ENCODE measurements at regions not wholly inside any gene's neighbourhood (a gene's known extent, or its start where the extent isn't known, plus 50 kb on each side); places are given as distances from the start of the nearest gene placed in this dataset.

GRCh38 chr2:211126256-211126655, 569.9 kb downstream of the CPS1 start:
- POLR2A ChIA-PET: no interaction called here
- TF ChIP-seq POLR2A (IDR thresholded peaks at IDR 0.05; ENCODE audit: low read length): no peak
- TF ChIP-seq RARB (CRISPR knock-in tag; IDR thresholded peaks at IDR 0.05): no peak
- TF ChIP-seq FOXS1 (CRISPR knock-in tag; IDR thresholded peaks at IDR 0.05): no peak
- TF ChIP-seq SREBF2 (IDR thresholded peaks at IDR 0.05): no peak
- no peak for TF ChIP-seq RFX5 (IDR thresholded peaks at IDR 0.05)
- TF ChIP-seq ESRRA (IDR thresholded peaks at IDR 0.05; ENCODE audit: borderline replicate concordance, low read length): no peak
- no peak for TF ChIP-seq NR3C1 (IDR thresholded peaks at IDR 0.05)
- TF ChIP-seq MAX (IDR thresholded peaks at IDR 0.05): no peak
- no peak for TF ChIP-seq HDAC2 (IDR thresholded peaks at IDR 0.05)
- TF ChIP-seq USF2 (IDR thresholded peaks at IDR 0.05): no peak
- no peak for TF ChIP-seq POLR2AphosphoS2 (conservative IDR thresholded peaks at IDR 0.05; ENCODE audit: low read length)
- TF ChIP-seq HOXA7 (CRISPR knock-in tag; IDR thresholded peaks at IDR 0.05): no peak
- no peak for TF ChIP-seq EP300 (IDR thresholded peaks at IDR 0.05)
- no peak for TF ChIP-seq MYC (IDR thresholded peaks at IDR 0.05; ENCODE audit: borderline replicate concordance, low read length)
- TF ChIP-seq BHLHE40 (IDR thresholded peaks at IDR 0.05; ENCODE audit: low read depth, low read length): no peak
- no peak for TF ChIP-seq E2F6 (IDR thresholded peaks at IDR 0.05; ENCODE audit: borderline replicate concordance, low read depth)
- no peak for TF ChIP-seq HOXB13 (CRISPR knock-in tag; IDR thresholded peaks at IDR 0.05; ENCODE audit: low read depth)
- no peak for TF ChIP-seq HES2 (IDR thresholded peaks at IDR 0.05)
- FAIRE-seq: no peak

GRCh38 chr2:211127501-211127900, 571.1 kb downstream of the CPS1 start:
- ChIA-PET CTCF (no interaction called here), POLR2A (no interaction called here)
- ATAC-seq (no peak), DNase-seq (ENCODE audit: low read depth in 1 of 2, low spot score in 1 of 2) (no peak), FAIRE-seq (no peak)
- Histone ChIP-seq H3K4me1 (no peaks in the 10 kb centered on the region), H3K4me3 (no peak overlapping the region), H3K27ac (no peak overlapping the region), H3K4me2 (no peak overlapping the region), H3K9me3 (no peaks in the 10 kb centered on the region)
- 90% methylated on average over 2 of the region's 2 CpGs for WGBS (ENCODE audit: missing lambda C conversion rate)
- TF ChIP-seq EHMT2 (IDR thresholded peaks at IDR 0.05; ENCODE audit: low read depth) (no peak), EP300 (IDR thresholded peaks at IDR 0.05) (no peak), MAZ (IDR thresholded peaks at IDR 0.05; ENCODE audit: borderline replicate concordance, low read depth, low read length) (no peak), RCOR1 (IDR thresholded peaks at IDR 0.05; ENCODE audit: low read depth, low read length) (no peak), ZFP36 (IDR thresholded peaks at IDR 0.05; ENCODE audit: borderline replicate concordance, partially characterized antibody) (no peak), HEYL (CRISPR knock-in tag; IDR thresholded peaks at IDR 0.05) (no peak), POLR2AphosphoS2 (conservative IDR thresholded peaks at IDR 0.05; ENCODE audit: low read length) (no peak), CHD4 (IDR thresholded peaks at IDR 0.05; ENCODE audit: borderline replicate concordance) (no peak), NPAS2 (CRISPR knock-in tag; IDR thresholded peaks at IDR 0.05; ENCODE audit: borderline replicate concordance) (no peak), KDM1A (IDR thresholded peaks at IDR 0.05; ENCODE audit: low read depth) (no peak), EHF (CRISPR knock-in tag; IDR thresholded peaks at IDR 0.05) (no peak), RNF2 (IDR thresholded peaks at IDR 0.05; ENCODE audit: borderline replicate concordance, low read depth) (no peak), HOXB13 (CRISPR knock-in tag; IDR thresholded peaks at IDR 0.05; ENCODE audit: low read depth) (no peak), RARB (CRISPR knock-in tag; IDR thresholded peaks at IDR 0.05) (no peak), USF2 (IDR thresholded peaks at IDR 0.05) (no peak), TP53 (CRISPR knock-in tag; IDR thresholded peaks at IDR 0.05) (no peak), FOSL2 (IDR thresholded peaks at IDR 0.05) (no peak), FOSL2 (CRISPR knock-in tag; IDR thresholded peaks at IDR 0.05) (no peak), ZNF302 (CRISPR knock-in tag; IDR thresholded peaks at IDR 0.05) (no peak)

More at GRCh38 chr2:211126256-211126655, 569.9 kb downstream of the CPS1 start:
- CTCF ChIA-PET: no interaction called here
- DNase-seq (ENCODE audit: low read depth in 1 of 2, low spot score in 1 of 2): no peak
- H3K9me3 ChIP-seq: no peaks in the 10 kb centered on the region
- no peaks in the 10 kb centered on the region for H3K4me1 ChIP-seq
- ATAC-seq: no peak
- H3K27ac ChIP-seq: no peak overlapping the region
- H3K4me2 ChIP-seq: no peak overlapping the region
- no peak overlapping the region for H3K4me3 ChIP-seq

Data from A549 (cell line).